IMR-90 (cell line): ENCODE measurements at regions not wholly inside any gene's neighbourhood (a gene's known extent, or its start where the extent isn't known, plus 50 kb on each side); places are given as distances from the start of the nearest gene placed in this dataset.

Experiments used
- ATAC-seq: fragments of 200-7000 bp; cut with Tn5 transposase; 2 replicates; pipeline ENCODE4 v1.9.1; 2020; ENCODE audit warnings: low read depth, mild to moderate bottlenecking, moderate library complexity
- BruUV-seq: library from RNA; stranded (reverse); fragments of 400-500 nt; replicated peaks from 2 replicates; lab custom pipeline; 2021; lab: Mats Ljungman, UMichigan
- CTCF ChIA-PET: fragments of 300-600 bp; formaldehyde crosslinking; extraction: SDS; loops from one replicate; lab custom pipeline; 2021; ENCODE audit warnings: antibody characterized with exemption; lab: Yijun Ruan, JAX
- POLR2A ChIA-PET: fragments of 300-600 bp; sonication (Branson Sonifier 250); formaldehyde crosslinking; loops from one replicate; lab custom pipeline; 2022; ENCODE audit warnings: antibody characterized with exemption; ENCODE audit not compliant: unreplicated experiment; lab: Charles Lee
- DNase-seq: peaks from one replicate; pipeline ENCODE4 v3.0.0; 2013
- H2AFZ ChIP-seq: replicated peaks from 2 replicates; pipeline ENCODE3; 2013; ENCODE audit warnings: low read length, mild to moderate bottlenecking; ENCODE audit not compliant: poor library complexity
- H2AK5ac ChIP-seq: 2 replicates; pipeline ENCODE4 v1.6.1; 2013; ENCODE audit warnings: low read depth, low read length, inconsistent platforms
- H2AK9ac ChIP-seq: replicated peaks from 2 replicates; pipeline ENCODE3; 2013; ENCODE audit warnings: mild to moderate bottlenecking, low read depth, low read length, moderate library complexity; ENCODE audit not compliant: poor library complexity
- H2BK120ac ChIP-seq: 2 replicates; pipeline ENCODE4 v1.6.1; 2013; ENCODE audit warnings: low read depth, low read length, inconsistent platforms
- H2BK15ac ChIP-seq: 3 replicates; pipeline ENCODE4 v1.6.1; 2013; ENCODE audit warnings: low read depth, low read length, inconsistent platforms
- H2BK20ac ChIP-seq: 2 replicates; pipeline ENCODE4 v1.6.1; 2013; ENCODE audit warnings: low read depth, mild to moderate bottlenecking, inconsistent platforms, low read length, moderate library complexity
- H2BK5ac ChIP-seq: 2 replicates; pipeline ENCODE4 v1.6.1; 2013; ENCODE audit warnings: mild to moderate bottlenecking, low read depth, low read length, inconsistent platforms; ENCODE audit not compliant: poor library complexity, severe bottlenecking
- H3K14ac ChIP-seq: replicated peaks from 2 replicates; pipeline ENCODE4 v1.6.1; 2013; ENCODE audit warnings: low read depth, low read length, inconsistent platforms
- H3K18ac ChIP-seq: 2 replicates; pipeline ENCODE4 v1.6.1; 2013; ENCODE audit warnings: low read depth, low read length, control low read depth
- H3K23ac ChIP-seq: 2 replicates; pipeline ENCODE4 v1.6.1; 2013; ENCODE audit warnings: low read depth, low read length, inconsistent platforms
- H3K27ac ChIP-seq: 2 replicates; pipeline ENCODE4 v1.5.1; 2013; ENCODE audit warnings: mild to moderate bottlenecking, control low read depth, low read length; ENCODE audit not compliant: insufficient read depth
- H3K27me3 ChIP-seq: 2 replicates; pipeline ENCODE4 v1.6.1; 2013; ENCODE audit warnings: low read length; ENCODE audit not compliant: control insufficient read depth, insufficient read depth
- H3K36me3 ChIP-seq: 2 replicates; pipeline ENCODE4 v1.6.1; 2013; ENCODE audit warnings: low read length, mixed read lengths; ENCODE audit not compliant: control insufficient read depth, insufficient read depth
- H3K4ac ChIP-seq: 2 replicates; pipeline ENCODE4 v1.6.1; 2013; ENCODE audit warnings: low read depth, low read length, inconsistent platforms
- H3K4me1 ChIP-seq: 2 replicates; pipeline ENCODE4 v1.6.1; 2013; ENCODE audit warnings: low read length, mixed read lengths; ENCODE audit not compliant: control insufficient read depth, insufficient read depth
- H3K4me2 ChIP-seq: 2 replicates; pipeline ENCODE4 v1.6.1; 2013; ENCODE audit warnings: low read depth, mild to moderate bottlenecking, control low read depth, low read length, moderate library complexity
- H3K4me3 ChIP-seq: 2 replicates; pipeline ENCODE4 v1.5.1; 2013; ENCODE audit warnings: low read depth, mild to moderate bottlenecking, control low read depth, low read length, moderate library complexity; ENCODE audit not compliant: insufficient read depth
- H3K56ac ChIP-seq: 2 replicates; pipeline ENCODE4 v1.6.1; 2013; ENCODE audit warnings: low read length, inconsistent platforms; ENCODE audit not compliant: insufficient read depth; ENCODE audit errors: extremely low read depth
- H3K79me1 ChIP-seq, 2 experiments: 2 replicates each; pipeline ENCODE4 v1.6.1; 2013; ENCODE audit warnings: low read length in 2 of 2, inconsistent platforms in 1 of 2, low read depth in 1 of 2
- H3K9ac ChIP-seq: 2 replicates; pipeline ENCODE4 v1.6.1; 2013; ENCODE audit warnings: low read depth, low read length, control low read depth
- H3K9me1 ChIP-seq: 2 replicates; pipeline ENCODE4 v1.6.1; 2013; ENCODE audit warnings: low read length, inconsistent platforms; ENCODE audit not compliant: insufficient read depth
- H3K9me3 ChIP-seq: 2 replicates; pipeline ENCODE4 v1.6.1; 2013; ENCODE audit warnings: low read length; ENCODE audit not compliant: control insufficient read depth, insufficient read depth
- H4K20me1 ChIP-seq: 2 replicates; pipeline ENCODE4 v1.6.1; 2013; ENCODE audit warnings: low read length, inconsistent platforms; ENCODE audit not compliant: insufficient read depth
- H4K5ac ChIP-seq: 2 replicates; pipeline ENCODE4 v1.6.1; 2013; ENCODE audit warnings: mild to moderate bottlenecking, low read depth, low read length, control low read depth
- H4K8ac ChIP-seq, 2 experiments: 2 replicates each; pipeline ENCODE4 v1.6.1; 2013; ENCODE audit warnings: low read depth in 2 of 2, low read length in 2 of 2, control low read depth in 1 of 2, inconsistent platforms in 1 of 2
- H4K91ac ChIP-seq: 2 replicates; pipeline ENCODE4 v1.6.1; 2013; ENCODE audit warnings: low read depth, low read length, inconsistent platforms; ENCODE audit not compliant: insufficient read depth
- BHLHE40 ChIP-seq: fragments of 150-350 bp; IDR thresholded peaks from 2 replicates; pipeline ENCODE4 v1.6.1; 2016; ENCODE audit warnings: mild to moderate bottlenecking, low read depth, low read length
- CEBPB ChIP-seq: IDR thresholded peaks from 2 replicates; pipeline ENCODE4 v1.6.1; 2012; ENCODE audit warnings: low read depth, low read length, improper control_type of control experiment
- CHD1 ChIP-seq: IDR thresholded peaks from 2 replicates; pipeline ENCODE4 v1.6.1; 2012; ENCODE audit warnings: low read depth, low read length, improper control_type of control experiment
- FOS ChIP-seq: fragments of 150-350 bp; IDR thresholded peaks from 2 replicates; pipeline ENCODE4 v1.6.1; 2016; ENCODE audit warnings: low read depth, low read length
- MAFK ChIP-seq: IDR thresholded peaks from 2 replicates; pipeline ENCODE4 v1.6.1; 2012; ENCODE audit warnings: low read depth, low read length, improper control_type of control experiment
- MAZ ChIP-seq: IDR thresholded peaks from 2 replicates; pipeline ENCODE4 v1.6.1; 2012; ENCODE audit warnings: low read depth, mild to moderate bottlenecking, low read length, improper control_type of control experiment, moderate library complexity, borderline replicate concordance
- MXI1 ChIP-seq: IDR thresholded peaks from 2 replicates; pipeline ENCODE4 v1.6.1; 2012; ENCODE audit warnings: low read depth, mild to moderate bottlenecking, low read length, moderate library complexity, borderline replicate concordance
- NFE2L2 ChIP-seq: fragments of 150-350 bp; IDR thresholded peaks from 2 replicates; pipeline ENCODE4 v1.6.1; 2016; ENCODE audit warnings: low read depth, mild to moderate bottlenecking, low read length
- POLR2A ChIP-seq: IDR thresholded peaks from 2 replicates; pipeline ENCODE4 v1.6.1; 2012; ENCODE audit warnings: mild to moderate bottlenecking, low read depth, low read length
- RAD21 ChIP-seq: IDR thresholded peaks from 2 replicates; pipeline ENCODE4 v1.6.1; 2012; ENCODE audit warnings: low read length, improper control_type of control experiment
- RCOR1 ChIP-seq: IDR thresholded peaks from 2 replicates; pipeline ENCODE4 v1.6.1; 2012; ENCODE audit warnings: mild to moderate bottlenecking, low read length, improper control_type of control experiment; ENCODE audit not compliant: insufficient replicate concordance
- RFX5 ChIP-seq: IDR thresholded peaks from 2 replicates; pipeline ENCODE4 v1.8.0; 2012; ENCODE audit warnings: low read depth, mild to moderate bottlenecking, low read length, moderate library complexity
- SMC3 ChIP-seq: fragments of 150-350 bp; IDR thresholded peaks from 2 replicates; pipeline ENCODE4 v1.6.1; 2016; ENCODE audit warnings: low read depth, mild to moderate bottlenecking, antibody characterized with exemption, low read length, moderate library complexity
- WGBS, 2 experiments: methylation state at CpG; one replicate each; pipeline versions ENCODE4 v1.1.5 to v1.1.7; 2013; ENCODE audit warnings: missing lambda C conversion rate in 2 of 2; ENCODE audit not compliant: insufficient read length in 1 of 2; ENCODE audit errors: extremely low coverage in 2 of 2; 5-methylcytosine and 5-hydroxymethylcytosine counted together
- dilution Hi-C: fragments of 300-500 bp; cut with HindIII; formaldehyde crosslinking; loops from one replicate; pipeline ENCODE4 v1.14.3; 2018; ENCODE audit warnings: low sequenced_read_pairs; ENCODE audit not compliant: unreplicated experiment
- in situ Hi-C: fragments of 300-500 bp; cut with MboI; formaldehyde crosslinking; loops from 3 replicates; pipeline ENCODE4 v1.14.3; 2019; ENCODE audit warnings: low sequenced_read_pairs, inconsistent platforms, mixed read lengths
- intact Hi-C: fragments of 100-400 bp; cut with micrococcal nuclease; formaldehyde crosslinking; loops from 2 replicates; pipeline ENCODE4 v1.10.0; 2022
- TF ChIP-seq, protein P1 (sequence below): fragments of 150-350 bp; IDR thresholded peaks from 2 replicates; pipeline ENCODE4 v1.6.1; 2016; ENCODE audit warnings: low read depth, mild to moderate bottlenecking, low read length, moderate library complexity, borderline replicate concordance
- TF ChIP-seq, protein P2 (sequence below): fragments of 150-350 bp; IDR thresholded peaks from 2 replicates; pipeline ENCODE4 v1.6.1; 2017; ENCODE audit warnings: mild to moderate bottlenecking, antibody characterized with exemption, low read length, low read depth
- TF ChIP-seq, protein P3 (sequence below): conservative IDR thresholded peaks from 2 replicates; pipeline ENCODE4 v1.5.1; 2012; ENCODE audit warnings: mild to moderate bottlenecking, low read depth, low read length, improper control_type of control experiment

DNA sequence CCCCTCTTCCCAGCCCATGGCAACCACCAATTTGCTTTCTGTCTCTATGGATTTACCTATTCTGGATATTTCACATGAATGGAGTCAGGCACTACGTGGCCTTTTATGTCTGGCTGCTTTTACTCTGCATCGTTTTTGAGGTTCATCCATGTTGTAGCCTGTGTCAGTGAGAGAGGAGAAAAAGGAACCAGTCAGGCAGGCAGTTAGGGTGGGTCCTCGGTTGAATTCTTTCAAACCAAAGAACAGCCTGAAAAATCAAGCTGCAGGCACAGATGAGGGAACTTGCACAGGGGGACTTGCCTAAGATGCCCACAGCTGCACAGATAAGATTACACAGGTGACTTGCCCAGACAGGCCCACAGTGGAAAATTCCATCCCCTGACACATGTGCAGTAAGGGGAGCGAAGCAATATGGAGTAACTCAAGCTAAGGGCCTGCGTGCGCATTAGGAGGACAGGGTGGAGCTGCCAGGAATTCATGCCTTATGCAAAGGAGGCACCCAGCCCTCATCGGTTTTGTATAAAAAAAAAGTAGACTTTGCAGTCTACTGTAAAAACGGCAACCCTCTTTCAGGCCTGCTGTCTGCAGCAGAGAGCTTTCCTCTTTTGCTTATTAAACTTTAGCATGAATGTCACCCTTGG is 152.4 kb upstream of the RFLNA start:
- Histone ChIP-seq H3K4me1 (no peaks in the 10 kb centered on the region), H3K27ac (no peak overlapping the region), H3K36me3 (no peaks in the 10 kb centered on the region), H4K8ac (no peak overlapping the region), H3K4me2 (no peak overlapping the region), H3K56ac (no peak overlapping the region), H3K9me1 (no peaks in the 10 kb centered on the region), H2BK20ac (no peak overlapping the region), H3K18ac (no peak overlapping the region), H4K5ac (no peak overlapping the region), H2AFZ (no peak overlapping the region), H3K4me3 (no peak overlapping the region), H3K27me3 (peaks cover 15% of the 10 kb centered on the region), H3K9me3 (peaks cover 4% of the 10 kb centered on the region), H3K79me1 (no peaks in the 10 kb centered on the region), H2BK120ac (no peak overlapping the region), H3K9ac (no peak overlapping the region), H2AK9ac (no peak overlapping the region), H3K23ac (no peak overlapping the region), H3K14ac (no peak overlapping the region), H2BK5ac (no peak overlapping the region), H2AK5ac (no peak overlapping the region), H4K20me1 (no peaks in the 10 kb centered on the region), H2BK15ac (no peak overlapping the region), H4K91ac (no peak overlapping the region), H3K4ac (no peak overlapping the region)
- DNase-seq (no peak), ATAC-seq (no peak)
- no peak for TF ChIP-seq RFX5
- no peak for TF ChIP-seq POLR2A
- TF ChIP-seq MAFK = no peak
- TF ChIP-seq CHD1 = no peak
- TF ChIP-seq NFE2L2 = no peak
- TF ChIP-seq BHLHE40 = no peak
- TF ChIP-seq MXI1 = no peak
- TF ChIP-seq, protein P1, sequence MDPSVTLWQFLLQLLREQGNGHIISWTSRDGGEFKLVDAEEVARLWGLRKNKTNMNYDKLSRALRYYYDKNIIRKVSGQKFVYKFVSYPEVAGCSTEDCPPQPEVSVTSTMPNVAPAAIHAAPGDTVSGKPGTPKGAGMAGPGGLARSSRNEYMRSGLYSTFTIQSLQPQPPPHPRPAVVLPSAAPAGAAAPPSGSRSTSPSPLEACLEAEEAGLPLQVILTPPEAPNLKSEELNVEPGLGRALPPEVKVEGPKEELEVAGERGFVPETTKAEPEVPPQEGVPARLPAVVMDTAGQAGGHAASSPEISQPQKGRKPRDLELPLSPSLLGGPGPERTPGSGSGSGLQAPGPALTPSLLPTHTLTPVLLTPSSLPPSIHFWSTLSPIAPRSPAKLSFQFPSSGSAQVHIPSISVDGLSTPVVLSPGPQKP = no peak
- TF ChIP-seq MAZ = no peak
- no peak for TF ChIP-seq FOS
- TF ChIP-seq RAD21 = no peak
- no peak for TF ChIP-seq RCOR1
- TF ChIP-seq, protein P2, sequence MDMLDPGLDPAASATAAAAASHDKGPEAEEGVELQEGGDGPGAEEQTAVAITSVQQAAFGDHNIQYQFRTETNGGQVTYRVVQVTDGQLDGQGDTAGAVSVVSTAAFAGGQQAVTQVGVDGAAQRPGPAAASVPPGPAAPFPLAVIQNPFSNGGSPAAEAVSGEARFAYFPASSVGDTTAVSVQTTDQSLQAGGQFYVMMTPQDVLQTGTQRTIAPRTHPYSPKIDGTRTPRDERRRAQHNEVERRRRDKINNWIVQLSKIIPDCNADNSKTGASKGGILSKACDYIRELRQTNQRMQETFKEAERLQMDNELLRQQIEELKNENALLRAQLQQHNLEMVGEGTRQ = no peak
- TF ChIP-seq, protein P3, sequence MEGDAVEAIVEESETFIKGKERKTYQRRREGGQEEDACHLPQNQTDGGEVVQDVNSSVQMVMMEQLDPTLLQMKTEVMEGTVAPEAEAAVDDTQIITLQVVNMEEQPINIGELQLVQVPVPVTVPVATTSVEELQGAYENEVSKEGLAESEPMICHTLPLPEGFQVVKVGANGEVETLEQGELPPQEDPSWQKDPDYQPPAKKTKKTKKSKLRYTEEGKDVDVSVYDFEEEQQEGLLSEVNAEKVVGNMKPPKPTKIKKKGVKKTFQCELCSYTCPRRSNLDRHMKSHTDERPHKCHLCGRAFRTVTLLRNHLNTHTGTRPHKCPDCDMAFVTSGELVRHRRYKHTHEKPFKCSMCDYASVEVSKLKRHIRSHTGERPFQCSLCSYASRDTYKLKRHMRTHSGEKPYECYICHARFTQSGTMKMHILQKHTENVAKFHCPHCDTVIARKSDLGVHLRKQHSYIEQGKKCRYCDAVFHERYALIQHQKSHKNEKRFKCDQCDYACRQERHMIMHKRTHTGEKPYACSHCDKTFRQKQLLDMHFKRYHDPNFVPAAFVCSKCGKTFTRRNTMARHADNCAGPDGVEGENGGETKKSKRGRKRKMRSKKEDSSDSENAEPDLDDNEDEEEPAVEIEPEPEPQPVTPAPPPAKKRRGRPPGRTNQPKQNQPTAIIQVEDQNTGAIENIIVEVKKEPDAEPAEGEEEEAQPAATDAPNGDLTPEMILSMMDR = no peak
- no peak for TF ChIP-seq CEBPB
- no peak for TF ChIP-seq SMC3
- dilution Hi-C loops = no loop called here
- 60% methylated on average over 1 of the region's 8 CpGs; no CpG with 5 or more reads in 1 of the 2 experiments for WGBS, 2 experiments
- ChIA-PET CTCF (no interaction called here), POLR2A (no interaction called here)
- in situ Hi-C loops = no loop called here
- no TSS peak for BruUV-seq
- intact Hi-C loops = no loop called here
